GM12878 (cell line): ENCODE measurements at regions not wholly inside any gene's neighbourhood (a gene's known extent, or its start where the extent isn't known, plus 50 kb on each side); places are given as distances from the start of the nearest gene placed in this dataset.

Source experiments
- ATAC-seq: fragments of 200-7000 bp; cut with Tn5 transposase; 3 replicates; pipeline ENCODE4 v1.9.1; 2020; ENCODE audit warnings: mild to moderate bottlenecking, moderate library complexity
- BruUV-seq: library from RNA; stranded (reverse); fragments of 400-500 nt; replicated peaks from 2 replicates; lab custom pipeline; 2021; lab: Mats Ljungman, UMichigan
- CTCF ChIA-PET: fragments of 300-600 bp; sonication (Branson Sonifier 250); formaldehyde crosslinking; extraction: SDS; loops from one replicate; lab custom pipeline; 2021; ENCODE audit warnings: inconsistent platforms; lab: Yijun Ruan, JAX
- POLR2A ChIA-PET: fragments of 350-600 bp; formaldehyde crosslinking; extraction: SDS; loops from one replicate; lab custom pipeline; 2021; ENCODE audit warnings: inconsistent platforms; lab: Charles Lee
- RAD21 ChIA-PET: fragments of 300-600 bp; sonication (Branson Sonifier 250); formaldehyde crosslinking; loops from one replicate; lab custom pipeline; 2023; ENCODE audit warnings: antibody characterized with exemption; ENCODE audit not compliant: unreplicated experiment; lab: Charles Lee
- SMC1A ChIA-PET: fragments of 300-600 bp; sonication (Branson Sonifier 250); formaldehyde crosslinking; loops from one replicate; lab custom pipeline; 2023; ENCODE audit not compliant: unreplicated experiment, uncharacterized antibody; lab: Charles Lee
- DNase-seq: peaks from one replicate; pipeline ENCODE4 v3.0.0-alpha.2; 2011; ENCODE audit warnings: low read depth, low spot score
- FAIRE-seq: peaks from 3 replicates; lab custom pipeline; 2011; peaks lifted over from hg19 to GRCh38; lab: Jason Lieb, UNC
- H2AFZ ChIP-seq: 2 replicates; pipeline ENCODE4 v1.6.0; 2011; ENCODE audit warnings: low read depth, low read length, control low read depth; ENCODE audit not compliant: control insufficient read depth
- H3K27ac ChIP-seq: 2 replicates; pipeline ENCODE4 v1.5.1; 2011; ENCODE audit warnings: control low read depth; ENCODE audit not compliant: control insufficient read depth, insufficient read depth
- H3K27me3 ChIP-seq, 2 experiments: replicated peaks in 1 of 2; 2 replicates each; pipeline versions ENCODE4 v1.6.0 to v1.6.1; 2011; ENCODE audit warnings: low read length in 1 of 2; ENCODE audit not compliant: control insufficient read depth in 2 of 2, insufficient read depth in 2 of 2
- H3K36me3 ChIP-seq, 2 experiments: 2 replicates each; pipeline ENCODE4 v1.5.1; 2011; ENCODE audit warnings: low read length in 1 of 2; ENCODE audit not compliant: control insufficient read depth in 2 of 2, insufficient read depth in 2 of 2
- H3K4me1 ChIP-seq: 2 replicates; pipeline ENCODE4 v1.6.1; 2011; ENCODE audit warnings: mild to moderate bottlenecking, low read length, moderate library complexity, mixed read lengths; ENCODE audit not compliant: control insufficient read depth, insufficient read depth
- H3K4me2 ChIP-seq: 2 replicates; pipeline ENCODE4 v1.6.0; 2011; ENCODE audit warnings: control low read depth; ENCODE audit not compliant: control insufficient read depth, insufficient read depth
- H3K4me3 ChIP-seq: fragments of 200-600 bp; sonication (generic); 2 replicates; pipeline ENCODE4 v1.5.1; 2016
- H3K79me2 ChIP-seq: 2 replicates; pipeline ENCODE4 v1.6.0; 2011; ENCODE audit warnings: low read length; ENCODE audit not compliant: control insufficient read depth, insufficient read depth
- H3K9ac ChIP-seq: 2 replicates; pipeline ENCODE4 v1.8.0; 2011; ENCODE audit warnings: low read length, control low read depth, mixed read lengths; ENCODE audit not compliant: control insufficient read depth, insufficient read depth
- H3K9me3 ChIP-seq: replicated peaks from 3 replicates; pipeline ENCODE4 v1.5.1; 2011; ENCODE audit warnings: mild to moderate bottlenecking, low read length; ENCODE audit not compliant: control insufficient read depth, insufficient read depth
- H4K20me1 ChIP-seq: 2 replicates; pipeline ENCODE4 v1.6.0; 2011; ENCODE audit not compliant: control insufficient read depth, insufficient read depth
- CTCF ChIP-seq, 3 experiments: IDR thresholded peaks in 2 of 3; conservative IDR thresholded peaks in 1 of 3; 2 replicates each; pipeline ENCODE4 v1.5.1; 2011; ENCODE audit warnings: low read depth in 3 of 3, low read length in 3 of 3, mild to moderate bottlenecking in 3 of 3, control low read depth in 2 of 3, moderate library complexity in 2 of 3, inconsistent platforms in 1 of 3, mixed read lengths in 1 of 3; ENCODE audit not compliant: control insufficient read depth in 2 of 3, insufficient read depth in 1 of 3; ENCODE audit errors: extremely low read depth in 1 of 3
- E2F8 ChIP-seq: fragments of 450-650 bp; IDR thresholded peaks from 2 replicates; pipeline ENCODE4 v1.6.1; 2018; ENCODE audit warnings: mild to moderate bottlenecking, low read depth, moderate library complexity; ENCODE audit not compliant: partially characterized antibody
- EZH2 ChIP-seq: IDR thresholded peaks from 2 replicates; pipeline ENCODE4 v1.6.1; 2012; ENCODE audit warnings: low read depth, mild to moderate bottlenecking, control low read depth, inconsistent platforms, low read length, borderline replicate concordance; ENCODE audit not compliant: control insufficient read depth
- SREBF2 ChIP-seq: IDR thresholded peaks from 2 replicates; pipeline ENCODE4 v1.6.1; 2012; ENCODE audit warnings: mild to moderate bottlenecking, low read length
- WGBS: methylation state at CpG from one replicate; pipeline ENCODE4 v1.1.6; 2016; ENCODE audit warnings: low lambda C conversion rate; ENCODE audit not compliant: insufficient replicate concordance, insufficient coverage; ENCODE audit errors: missing lambda C conversion rate; 5-methylcytosine and 5-hydroxymethylcytosine counted together
- in situ Hi-C: fragments of 300-500 bp; cut with MboI; formaldehyde crosslinking; loops from 9 replicates; pipeline ENCODE4 v1.14.3; 2018; ENCODE audit warnings: mixed read lengths
- intact Hi-C: fragments of 100-400 bp; cut with micrococcal nuclease; formaldehyde crosslinking; loops from one replicate; pipeline ENCODE4 v1.14.2; 2022; ENCODE audit not compliant: unreplicated experiment

GRCh38 chr9:93379051-93379450, 72.4 kb upstream of the FAM120A start:
- ATAC-seq (0 out of 3 replicates have a peak, but pooled peaks have one; percentile 29), DNase-seq (no peak), FAIRE-seq (no peak)
- intact Hi-C loops (no loop called here), in situ Hi-C loops (no loop called here)
- no peak overlapping the region for H2AFZ ChIP-seq
- RAD21 ChIA-PET = no interaction called here
- H3K27me3 ChIP-seq = no peaks in the 10 kb centered on the region
- POLR2A ChIA-PET = no interaction called here
- no peak overlapping the region for H3K4me3 ChIP-seq
- no peak overlapping the region for H3K4me2 ChIP-seq
- H3K27ac ChIP-seq = no peak overlapping the region
- CTCF ChIA-PET = interaction anchor here (1.5 kb wide), 1 partner anchor 187 kb away, joined by 3 read pairs; no protein-coding TSS in a partner anchor
- SMC1A ChIA-PET = no interaction called here
- peak in 2 of 3 experiments; percentile 21 to 28; a peak in 2 of 6 replicates for TF ChIP-seq CTCF (IDR thresholded peaks at IDR 0.05 in 2 of 3, conservative IDR thresholded peaks at IDR 0.05 in 1 of 3; ENCODE audit: control insufficient read depth in 2 of 3, extremely low read depth in 1 of 3, insufficient read depth in 1 of 3, low read depth in 3 of 3, low read length in 3 of 3)
- TF ChIP-seq SREBF2 = no peak
- TF ChIP-seq EZH2 = no peak
- no peak for TF ChIP-seq E2F8
- H3K9ac ChIP-seq = no peak overlapping the region
- no peaks in the 10 kb centered on the region for H3K79me2 ChIP-seq
- H3K9me3 ChIP-seq = no peaks in the 10 kb centered on the region
- WGBS = 65% methylated on average over 1 of the region's 1 CpG
- H3K36me3 ChIP-seq = no peaks in the 10 kb centered on the region
- H4K20me1 ChIP-seq = no peaks in the 10 kb centered on the region
- BruUV-seq = no TSS peak
- H3K4me1 ChIP-seq = no peaks in the 10 kb centered on the region
